ENCODE measurements at regions not wholly inside any gene's neighbourhood (a gene's known extent, or its start where the extent isn't known, plus 50 kb on each side); places are given as distances from the start of the nearest gene placed in this dataset.

- TF ChIP-seq CTCF (IDR thresholded peaks at IDR 0.05) (no peak), POLR2A (IDR thresholded peaks at IDR 0.05) (no peak)
Measured at GRCh38 chr5:66440202-66440680, 156.0 kb upstream of the MAST4 start.
